SK-N-DZ (cell line): ENCODE measurements at regions not wholly inside any gene's neighbourhood (a gene's known extent, or its start where the extent isn't known, plus 50 kb on each side); places are given as distances from the start of the nearest gene placed in this dataset.
"Not testable (repeated sequence)": the region's sequence is repeated elsewhere in the genome, so short reads cannot be mapped to it uniquely, and the experiment has no call there.

Source experiments
- DNase-seq: peaks from one replicate; pipeline ENCODE4 v3.0.0-alpha.2; 2015; ENCODE audit warnings: low spot score

- DNase-seq = no peak
Observed at GRCh38 chr18:10346749-10347415, 107.6 kb upstream of the APCDD1 start.

DNA sequence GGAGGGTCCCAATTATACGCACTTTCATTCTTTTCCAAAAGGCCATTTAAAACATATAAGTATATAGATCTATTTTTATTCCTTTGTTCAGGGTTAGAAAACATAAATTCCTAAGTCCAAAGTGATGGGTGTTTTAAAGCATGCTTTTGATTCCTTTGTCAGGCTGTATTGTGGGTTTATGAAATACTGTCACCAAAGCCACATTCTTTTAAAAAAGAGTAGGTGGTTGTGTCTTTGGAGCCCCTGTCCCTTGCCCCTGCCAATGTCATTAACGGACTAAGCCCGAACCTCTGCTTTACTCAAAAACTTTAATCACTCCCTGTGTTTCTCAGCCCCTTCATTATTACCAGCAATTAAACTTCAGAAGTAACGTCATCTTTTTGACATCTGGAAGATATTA is 104.9 kb upstream of the APCDD1 start:
- DNase-seq = no peak

DNA sequence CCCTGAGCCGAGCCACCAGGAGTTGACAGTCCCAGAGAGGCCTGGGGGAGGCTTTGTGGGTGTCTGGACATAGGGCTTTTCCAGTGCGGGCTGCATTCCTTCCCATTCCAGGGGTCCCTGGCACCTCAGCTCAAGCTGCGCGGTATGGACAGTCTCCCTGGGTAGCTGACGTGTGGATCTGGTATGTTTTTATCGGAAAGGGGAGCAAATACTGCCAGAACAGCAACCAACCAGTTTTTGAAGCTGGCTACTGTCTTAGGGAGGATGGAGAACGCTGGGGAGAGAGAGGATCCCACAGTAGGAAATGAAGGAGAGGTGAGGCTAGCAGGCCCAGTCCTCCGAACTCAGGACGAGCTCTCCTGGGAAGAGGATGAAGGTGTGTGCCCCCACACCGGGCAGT is 103.8 kb upstream of the APCDD1 start:
- DNase-seq = no peak

DNA sequence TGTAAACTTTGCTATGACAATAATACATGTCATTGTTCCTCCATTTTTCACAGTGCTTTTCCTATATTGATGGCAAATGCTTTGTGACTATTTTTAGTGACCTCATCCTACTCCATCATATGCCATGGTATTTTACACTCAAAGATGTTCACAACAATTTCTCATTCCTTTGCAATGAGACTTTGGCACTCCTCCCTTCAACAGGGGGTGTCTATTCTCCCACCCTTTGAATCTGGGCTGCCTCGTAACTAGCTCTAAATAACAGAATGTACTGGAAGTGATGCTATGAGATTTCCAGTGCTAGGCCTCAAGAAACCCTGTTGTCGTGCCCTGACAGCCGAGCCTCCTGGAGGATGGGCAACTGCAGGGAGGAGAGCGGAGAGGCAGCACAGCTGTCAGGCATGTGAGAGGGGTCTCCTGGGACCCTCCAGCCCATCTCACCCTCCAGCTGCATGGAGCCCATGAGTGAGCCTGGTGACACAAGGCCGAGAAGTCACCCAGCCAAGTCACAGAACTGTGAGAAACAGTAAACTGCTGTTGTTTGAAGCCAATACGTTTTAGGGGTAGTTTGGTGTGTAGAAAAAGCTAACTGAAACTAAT is 103.1 kb upstream of the APCDD1 start:
- no peak for DNase-seq

DNA sequence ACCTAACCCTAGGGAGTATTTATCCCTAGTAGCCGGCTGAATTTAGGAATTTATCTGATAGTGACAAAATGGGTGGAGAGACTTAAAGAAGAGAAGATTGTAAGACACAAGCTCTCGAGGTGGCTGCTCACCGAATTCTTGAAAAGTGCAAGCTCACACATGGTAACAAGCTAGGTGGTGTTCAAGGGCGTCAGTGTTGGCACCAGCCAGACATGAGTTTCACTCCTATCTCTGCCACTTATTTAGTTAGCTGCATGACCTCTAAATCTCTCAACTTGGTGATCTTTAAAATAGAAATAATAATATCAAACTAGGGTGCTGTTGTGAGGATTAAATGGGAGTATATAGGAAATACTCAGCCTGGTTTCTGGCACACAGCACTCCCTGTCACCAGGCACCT is 102.6 kb upstream of the APCDD1 start:
- DNase-seq = no peak

- DNase-seq = no peak
Observed at GRCh38 chr18:10352671-10353070, 101.8 kb upstream of the APCDD1 start.

DNA sequence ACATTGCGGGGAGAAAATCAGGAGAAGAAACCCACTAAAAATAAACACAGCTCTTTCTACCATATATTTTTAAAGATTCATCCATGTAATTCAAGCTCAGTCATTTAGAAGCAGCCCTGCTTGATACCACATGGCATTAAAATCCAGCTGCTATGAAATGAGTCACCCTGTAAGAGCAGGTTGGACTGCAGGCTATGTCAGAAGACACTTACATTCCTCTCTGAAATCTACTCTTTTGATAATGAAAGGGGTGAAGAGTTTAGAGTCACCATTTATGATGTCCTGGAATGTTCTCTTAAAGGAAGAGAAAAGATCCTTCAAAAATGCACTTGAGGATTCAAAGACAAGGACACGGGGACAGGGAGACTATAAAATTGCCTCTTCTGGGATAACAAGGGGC is 100.6 kb upstream of the APCDD1 start:
- no peak for DNase-seq

- no peak for DNase-seq
Observed at GRCh38 chr18:10354241-10354811, 100.1 kb upstream of the APCDD1 start.

DNA sequence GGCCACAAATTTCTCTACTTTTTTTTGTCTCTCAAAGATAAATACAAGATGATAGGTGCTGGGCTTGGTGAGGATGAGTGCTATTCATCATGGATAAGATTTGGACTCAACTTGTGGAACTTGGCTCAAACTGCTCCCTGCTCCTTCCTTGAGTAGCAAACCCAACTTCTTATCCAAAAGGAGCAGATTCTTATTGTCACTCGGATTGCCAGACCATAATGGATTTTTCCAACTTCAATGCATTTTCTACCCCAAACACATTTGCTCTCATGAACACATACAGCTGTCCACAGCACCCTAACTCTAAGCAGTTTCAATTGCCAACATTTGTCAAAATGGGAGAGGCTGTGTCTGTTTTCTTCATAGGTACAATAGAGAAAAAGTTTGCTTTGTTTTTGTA is 99.5 kb upstream of the APCDD1 start:
- no peak for DNase-seq

GRCh38 chr18:10356999-10357398 is 97.4 kb upstream of the APCDD1 start:
- DNase-seq = not testable (repeated sequence)

DNA sequence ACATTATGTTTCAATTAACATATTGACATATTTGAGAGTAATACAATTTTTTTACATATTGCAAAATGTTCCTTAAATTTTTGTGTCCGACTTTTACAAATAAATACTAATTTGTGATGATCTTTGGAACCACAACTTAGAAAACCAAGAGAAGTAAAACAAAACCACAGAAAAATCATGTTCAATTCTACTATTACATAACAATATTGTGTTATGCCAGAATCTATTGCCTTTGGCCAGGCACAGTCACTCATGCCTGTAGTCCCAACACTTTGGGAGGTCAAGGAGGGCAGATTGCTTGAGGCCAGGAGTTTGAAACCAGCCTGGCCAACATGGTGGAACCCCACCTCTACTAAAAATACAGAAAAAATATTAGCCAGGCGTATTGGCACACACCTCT is 92.8 kb upstream of the APCDD1 start:
- DNase-seq = no peak

DNA sequence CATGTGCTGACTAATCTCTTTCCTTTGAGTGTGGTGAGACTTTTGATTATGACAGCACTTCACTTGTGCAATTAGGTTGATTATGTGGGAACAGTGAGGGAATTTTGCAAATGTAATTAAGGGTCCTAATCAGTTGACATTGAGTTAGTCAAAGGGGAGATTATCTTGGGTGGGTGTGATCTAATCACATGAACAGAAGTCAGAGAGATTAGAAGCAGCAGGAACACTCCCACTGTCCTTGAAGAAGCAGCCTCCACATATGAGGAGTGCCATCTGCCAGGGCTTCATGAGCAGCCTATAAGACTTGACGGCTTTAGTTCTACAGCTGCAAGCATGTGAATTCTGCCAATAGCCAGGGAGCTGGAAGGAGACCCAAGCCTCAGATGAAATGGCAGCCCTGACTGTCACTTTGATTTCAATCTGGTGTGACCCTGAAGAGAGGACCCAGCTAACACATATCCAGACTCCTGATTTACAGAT is 89.4 kb upstream of the APCDD1 start:
- no peak for DNase-seq

GRCh38 chr18:10365901-10366300 is 88.5 kb upstream of the APCDD1 start:
- no peak for DNase-seq

DNA sequence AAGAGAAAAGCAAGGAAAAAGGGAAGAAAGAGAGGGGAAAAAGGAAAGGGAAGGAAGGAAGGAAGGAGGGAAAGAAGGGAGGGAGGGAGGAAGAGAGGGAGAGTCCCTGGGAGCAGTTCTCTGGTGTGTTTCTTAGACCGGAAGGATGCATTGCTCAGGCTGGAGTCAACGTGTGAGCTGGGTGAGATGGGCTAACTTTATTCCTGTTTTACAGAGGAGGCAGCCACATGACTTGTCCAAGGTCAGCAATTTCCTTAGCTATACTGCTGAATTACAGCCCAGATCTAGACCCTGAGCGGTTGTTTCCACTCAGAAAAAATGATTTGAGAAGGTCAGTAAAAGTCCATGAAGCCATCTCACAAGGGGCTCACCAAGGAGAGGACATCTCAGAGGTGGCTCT is 86.6 kb upstream of the APCDD1 start:
- DNase-seq = no peak

- no peak for DNase-seq
Observed at GRCh38 chr18:10368456-10369453, 85.7 kb upstream of the APCDD1 start.

- DNase-seq = no peak
Observed at GRCh38 chr18:10370716-10371115, 83.7 kb upstream of the APCDD1 start.

DNA sequence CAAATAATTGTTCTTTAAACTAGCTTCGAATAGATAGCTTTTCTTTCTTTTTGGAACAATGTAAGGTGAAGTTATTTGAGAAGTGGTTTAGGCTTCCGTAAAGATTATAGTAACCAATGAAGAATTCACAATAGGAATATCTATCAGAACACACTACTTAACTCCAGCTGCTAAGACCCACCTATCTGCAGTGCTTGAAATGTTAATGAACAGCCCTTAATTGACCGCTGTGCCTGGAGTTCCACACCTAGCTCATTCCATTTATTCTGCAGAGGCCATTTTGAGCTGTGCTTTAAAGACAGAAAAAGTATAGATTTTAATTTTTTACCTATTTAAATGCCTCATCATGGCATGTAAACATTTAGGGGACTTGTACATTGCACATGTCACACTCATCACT is 83.3 kb upstream of the APCDD1 start:
- no peak for DNase-seq

DNA sequence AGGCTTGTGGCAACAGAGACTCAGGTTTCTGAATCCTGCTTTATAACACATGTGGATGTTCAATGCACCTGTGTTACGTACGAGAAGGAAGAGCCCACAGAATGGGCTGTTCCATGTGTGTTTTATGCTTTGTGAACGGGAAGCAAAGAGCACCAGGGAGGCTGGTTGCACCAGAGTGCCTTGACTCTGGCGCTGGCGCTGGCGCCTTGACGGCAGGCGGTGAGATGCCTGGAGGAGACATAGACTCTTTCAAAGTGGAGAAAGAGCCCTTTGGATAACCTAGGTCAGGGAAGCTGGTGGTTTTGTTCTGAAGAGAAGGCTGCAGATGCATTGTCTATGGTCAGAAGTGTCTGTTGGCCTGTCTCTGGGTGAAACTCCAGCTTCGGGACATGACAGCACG is 80.2 kb upstream of the APCDD1 start:
- no peak for DNase-seq

GRCh38 chr18:10374636-10375293 is 79.7 kb upstream of the APCDD1 start:
- DNase-seq = no peak

- DNase-seq = no peak
Observed at GRCh38 chr18:10376731-10377130, 77.7 kb upstream of the APCDD1 start.

DNA sequence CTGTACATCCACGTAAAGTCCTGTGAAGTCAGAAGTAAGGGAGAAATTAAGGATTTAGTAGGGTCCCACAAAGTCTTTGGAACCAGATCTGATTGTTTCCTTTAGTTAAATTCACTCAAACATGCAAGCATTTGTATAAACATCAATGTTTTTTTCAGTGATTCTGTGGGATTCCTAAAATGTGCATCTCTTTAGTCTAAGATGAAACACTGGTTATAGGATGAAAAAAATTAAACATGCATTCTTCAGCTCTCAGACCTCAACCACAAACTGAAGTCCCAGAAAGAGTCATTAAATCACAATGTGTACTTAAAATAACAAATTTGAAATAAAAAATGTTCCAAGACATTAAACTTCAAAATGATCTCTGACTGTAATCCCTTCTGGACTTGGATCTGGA is 76.5 kb upstream of the APCDD1 start:
- DNase-seq = no peak
